NCI-H2171 treated with DMSO at 0.1 percent for 48 hours (cell line): ENCODE measurements at regions not wholly inside any gene's neighbourhood (a gene's known extent, or its start where the extent isn't known, plus 50 kb on each side); places are given as distances from the start of the nearest gene placed in this dataset.

Experiments
- DNase-seq: peaks from one replicate; lab custom pipeline; 2025; lab: John Stamatoyannopoulos, UW

DNA sequence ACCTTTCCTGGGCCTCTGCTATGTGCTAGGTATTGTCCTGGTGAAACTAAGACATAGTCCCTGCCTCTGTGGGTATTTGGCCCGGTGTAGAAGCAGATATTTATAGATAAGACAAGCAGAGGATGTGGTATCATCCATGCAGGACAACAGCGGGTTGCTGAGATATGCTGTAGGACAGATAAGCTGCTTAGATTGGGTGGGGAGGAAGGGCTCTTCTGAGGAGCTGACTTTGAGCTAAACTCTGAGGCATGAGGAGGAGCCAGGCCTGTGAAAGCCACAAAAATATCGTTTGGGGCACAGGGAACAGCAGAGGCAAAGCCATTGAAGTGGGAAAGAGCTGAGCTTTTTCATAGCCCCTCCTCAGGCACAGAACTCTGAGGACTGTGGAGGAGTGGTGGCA is 492.5 kb upstream of the CFAP20DC start:
- no peak for DNase-seq

DNA sequence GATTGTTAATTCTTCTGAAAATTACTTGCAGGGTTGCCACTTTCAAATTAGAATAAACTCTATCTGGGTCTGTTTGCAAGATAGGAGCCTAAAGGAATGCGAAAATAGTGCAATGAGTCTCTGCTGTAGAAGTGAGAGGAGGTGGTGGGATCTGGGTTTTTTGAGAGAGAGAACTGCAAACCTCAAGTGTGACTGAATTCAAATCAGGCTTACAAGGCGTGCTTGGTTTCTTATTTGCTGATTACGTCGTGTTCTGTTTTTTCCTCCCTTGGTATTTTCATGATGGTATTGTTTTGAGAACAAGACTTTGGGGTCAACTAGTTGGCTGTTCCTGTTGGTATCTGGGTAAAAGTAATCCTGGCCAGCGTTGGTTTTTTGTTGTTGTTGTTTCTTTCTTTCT is 490.9 kb upstream of the CFAP20DC start:
- DNase-seq: no peak

DNA sequence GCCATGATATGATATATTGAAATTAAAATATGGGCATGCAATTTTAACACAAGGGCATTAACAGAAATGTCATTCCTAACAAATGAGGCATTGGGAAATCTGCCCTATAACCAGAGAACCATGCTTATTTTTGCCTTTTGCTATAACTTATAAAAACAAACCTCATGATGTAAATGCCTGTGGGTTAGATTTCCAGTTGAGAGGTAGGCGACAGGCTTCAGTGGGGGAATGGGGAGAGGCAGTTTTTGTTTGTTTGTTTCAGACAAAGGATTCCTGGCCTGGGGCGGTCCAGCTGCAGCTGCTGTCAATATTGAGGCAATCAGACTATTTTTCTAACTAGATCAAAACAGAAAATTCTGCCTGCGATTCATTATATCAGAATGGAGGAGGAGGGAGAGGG is 490.4 kb upstream of the CFAP20DC start:
- DNase-seq: no peak

DNA sequence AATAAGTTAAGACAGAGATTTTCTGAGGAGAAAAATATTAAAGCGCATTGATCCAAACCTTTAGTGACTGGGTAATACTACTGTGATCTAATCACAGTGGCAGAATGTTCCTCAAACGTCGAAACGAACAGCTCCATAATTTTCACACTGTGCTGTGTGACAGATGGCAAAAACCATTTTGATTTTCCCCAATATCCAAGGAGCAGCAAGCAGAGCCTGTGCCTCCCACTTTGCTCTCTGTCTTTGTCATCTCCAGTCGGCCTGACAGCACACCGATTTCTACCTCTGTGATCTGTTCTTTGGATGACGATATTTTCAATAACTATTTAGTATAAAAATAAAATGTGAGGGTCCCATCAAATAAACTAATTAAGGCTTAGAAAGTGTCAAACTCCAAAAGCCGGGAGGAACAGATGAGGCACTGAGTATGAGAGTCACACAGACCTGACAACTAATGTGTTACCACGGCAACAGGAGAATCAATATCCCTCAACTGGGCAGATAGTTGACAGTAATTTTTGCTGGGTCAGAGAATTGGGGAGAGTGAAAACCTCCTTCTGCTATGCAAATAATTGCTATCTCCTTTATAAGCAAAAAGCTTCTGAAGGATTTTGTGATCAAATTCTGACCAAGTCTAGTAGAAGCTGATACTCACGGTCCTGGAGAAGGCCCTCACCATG is 489.1 kb upstream of the CFAP20DC start:
- peak; percentile 39 for DNase-seq

DNA sequence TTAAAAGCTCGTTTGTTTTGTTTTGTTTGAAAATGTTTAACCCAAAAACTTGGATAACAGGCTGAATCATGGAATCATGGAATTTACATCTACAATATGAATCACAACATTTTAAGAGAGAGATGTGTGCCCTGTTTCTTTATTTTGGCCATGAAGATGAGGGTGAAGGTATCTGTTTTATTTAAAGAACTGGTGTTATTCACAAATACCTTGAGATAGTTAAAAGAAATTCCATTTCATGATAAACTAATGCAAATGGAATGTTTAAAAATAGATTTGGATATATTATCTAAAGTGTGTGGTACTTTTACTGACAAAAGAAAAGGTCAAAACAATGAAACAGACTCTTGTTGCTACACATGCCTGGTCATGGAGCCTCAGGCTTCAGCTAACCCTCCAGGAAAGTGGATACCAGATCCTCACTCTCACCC is 486.0 kb upstream of the CFAP20DC start:
- no peak for DNase-seq

DNA sequence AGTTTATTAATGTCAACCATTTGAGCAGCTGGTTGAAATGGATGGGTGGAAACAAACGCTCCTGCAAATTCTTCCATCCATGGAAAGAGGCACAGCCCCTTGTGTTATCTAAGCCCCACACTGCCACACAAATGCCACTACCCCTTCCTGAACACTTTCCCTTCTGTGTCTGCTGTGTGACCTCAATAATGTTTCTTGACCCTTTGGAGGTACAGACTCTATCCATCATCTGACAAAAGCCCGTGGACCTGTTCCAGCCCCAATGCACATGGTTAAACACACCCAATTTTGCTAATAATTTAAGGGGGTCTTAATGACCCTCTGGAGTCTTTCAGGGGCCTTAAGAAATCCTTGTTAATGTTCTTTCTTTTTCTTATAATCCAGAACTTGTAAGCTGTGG is 482.2 kb upstream of the CFAP20DC start:
- no peak for DNase-seq

DNA sequence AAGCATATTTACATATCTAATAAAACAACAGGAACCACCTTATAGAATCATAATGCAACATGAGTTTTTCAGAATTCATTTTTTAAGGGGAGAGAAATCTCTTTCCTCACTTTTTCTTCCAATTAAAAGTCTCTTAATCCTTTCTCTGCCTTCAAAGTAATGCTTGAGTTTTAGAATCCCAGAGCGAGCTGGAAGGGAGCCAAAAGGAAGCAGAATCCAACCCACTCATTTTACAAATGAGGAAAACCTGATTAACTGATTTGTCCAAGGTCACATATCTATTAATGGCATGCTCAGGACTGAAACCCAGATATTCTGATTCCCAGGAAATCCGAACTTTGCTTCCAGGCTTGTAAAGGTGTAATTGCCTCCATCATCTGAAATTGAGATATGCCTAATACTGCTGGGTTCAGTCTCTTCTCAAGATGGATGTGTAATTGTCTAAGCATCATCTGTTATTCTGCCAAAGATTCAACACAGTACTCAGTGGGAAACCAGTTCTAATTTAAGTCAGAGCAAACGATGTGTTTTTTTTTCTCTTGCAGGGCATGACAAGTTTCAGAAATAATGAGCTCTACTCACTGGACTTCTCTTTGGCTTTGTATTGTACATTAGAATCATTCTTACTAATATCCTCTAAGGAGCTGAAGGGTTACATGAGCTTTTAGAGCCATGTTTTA is 481.4 kb upstream of the CFAP20DC start:
- no peak for DNase-seq

DNA sequence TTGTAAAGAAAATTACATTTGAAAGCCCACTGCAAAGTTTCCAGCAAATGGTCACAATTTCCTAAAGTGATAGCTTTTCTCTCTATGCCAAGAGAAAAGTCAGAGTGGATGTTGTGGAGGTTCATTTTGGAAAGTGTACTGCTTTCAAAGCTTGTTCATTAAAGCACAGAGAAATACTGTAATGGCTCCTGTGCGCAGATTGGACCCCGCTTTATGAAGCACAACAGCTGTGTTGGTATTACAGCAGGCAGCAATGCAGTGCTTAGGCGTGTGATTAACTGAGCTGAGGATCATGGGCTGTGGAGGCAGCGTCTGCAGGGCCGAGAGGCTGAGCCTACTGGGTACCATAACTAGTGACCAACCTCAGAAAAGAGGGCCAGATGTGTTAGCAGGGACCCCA is 478.4 kb upstream of the CFAP20DC start:
- no peak for DNase-seq

DNA sequence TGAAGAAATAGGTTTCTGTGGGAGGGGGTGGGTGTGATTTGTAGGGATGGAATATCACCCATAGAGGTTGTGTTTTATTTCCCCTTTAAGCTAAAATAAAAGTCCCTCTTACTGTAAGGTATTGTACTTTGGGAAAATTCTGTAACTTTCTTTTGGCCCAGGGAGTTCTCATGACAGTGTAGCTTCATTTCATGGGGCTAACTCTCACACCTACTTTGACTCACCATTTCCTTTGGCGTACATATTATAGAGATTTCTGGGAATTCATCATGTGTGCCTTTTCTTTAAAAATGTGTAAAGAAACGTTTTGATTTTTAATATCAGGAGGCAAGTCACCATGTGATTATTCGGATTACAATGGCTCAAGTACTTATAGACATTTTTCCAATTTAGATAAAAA is 477.7 kb upstream of the CFAP20DC start:
- DNase-seq: no peak

DNA sequence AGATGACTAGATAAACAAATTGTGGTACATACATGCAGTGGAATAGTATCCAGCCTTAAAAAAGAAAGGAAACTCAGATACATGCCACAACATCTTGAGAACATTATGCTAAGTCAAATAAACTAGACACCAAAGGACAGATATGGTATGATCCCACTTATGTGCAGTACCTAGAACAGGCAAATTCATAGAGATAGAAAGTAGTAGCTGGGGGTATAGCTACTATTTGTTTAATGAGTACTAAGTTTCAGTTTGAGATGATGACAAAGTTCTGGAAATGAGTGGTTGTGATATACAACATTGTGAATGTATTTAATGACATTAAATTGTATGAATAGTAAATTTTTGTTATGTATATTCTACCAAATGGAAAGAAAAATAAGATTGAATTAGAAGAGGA is 477.2 kb upstream of the CFAP20DC start:
- no peak for DNase-seq

DNA sequence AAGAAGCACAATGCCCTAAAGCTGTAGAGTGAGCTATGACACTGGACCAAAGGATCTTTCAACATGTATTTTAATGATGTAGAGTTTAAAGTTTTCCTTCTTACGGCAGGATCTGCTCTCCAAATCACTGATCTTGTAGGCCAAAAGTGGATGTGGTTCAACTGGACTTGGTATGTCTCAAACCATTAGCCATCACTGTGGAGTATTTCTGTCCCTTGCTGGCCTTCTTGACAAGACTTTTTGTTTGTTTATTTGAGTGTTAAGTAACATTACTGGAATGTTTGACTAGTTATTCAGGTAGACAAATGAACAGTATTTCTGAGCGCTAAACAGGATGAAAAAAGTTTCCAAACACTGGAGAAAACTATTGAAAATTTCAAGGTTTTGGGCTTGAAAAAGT is 472.7 kb upstream of the CFAP20DC start:
- no peak for DNase-seq

DNA sequence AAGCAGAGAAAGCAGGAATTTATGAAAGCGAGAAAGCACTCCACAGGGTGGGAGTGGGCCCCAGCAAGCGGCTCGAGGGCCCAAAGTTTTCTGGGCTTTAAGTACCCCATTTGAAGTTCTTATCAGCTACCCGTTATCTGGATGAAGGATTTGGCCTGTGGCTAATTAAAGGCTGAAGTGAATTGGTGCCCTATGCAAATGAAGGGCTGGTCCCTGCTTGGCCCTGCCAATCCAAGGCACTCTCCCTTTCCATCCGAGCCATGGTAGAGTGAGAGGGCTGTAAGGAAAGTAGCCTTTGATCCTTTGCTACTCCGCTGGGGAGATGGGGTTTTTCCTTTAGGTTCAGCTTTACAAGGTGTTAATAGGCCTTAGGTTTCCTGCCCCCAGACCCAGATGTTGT is 469.3 kb upstream of the CFAP20DC start:
- no peak for DNase-seq

DNA sequence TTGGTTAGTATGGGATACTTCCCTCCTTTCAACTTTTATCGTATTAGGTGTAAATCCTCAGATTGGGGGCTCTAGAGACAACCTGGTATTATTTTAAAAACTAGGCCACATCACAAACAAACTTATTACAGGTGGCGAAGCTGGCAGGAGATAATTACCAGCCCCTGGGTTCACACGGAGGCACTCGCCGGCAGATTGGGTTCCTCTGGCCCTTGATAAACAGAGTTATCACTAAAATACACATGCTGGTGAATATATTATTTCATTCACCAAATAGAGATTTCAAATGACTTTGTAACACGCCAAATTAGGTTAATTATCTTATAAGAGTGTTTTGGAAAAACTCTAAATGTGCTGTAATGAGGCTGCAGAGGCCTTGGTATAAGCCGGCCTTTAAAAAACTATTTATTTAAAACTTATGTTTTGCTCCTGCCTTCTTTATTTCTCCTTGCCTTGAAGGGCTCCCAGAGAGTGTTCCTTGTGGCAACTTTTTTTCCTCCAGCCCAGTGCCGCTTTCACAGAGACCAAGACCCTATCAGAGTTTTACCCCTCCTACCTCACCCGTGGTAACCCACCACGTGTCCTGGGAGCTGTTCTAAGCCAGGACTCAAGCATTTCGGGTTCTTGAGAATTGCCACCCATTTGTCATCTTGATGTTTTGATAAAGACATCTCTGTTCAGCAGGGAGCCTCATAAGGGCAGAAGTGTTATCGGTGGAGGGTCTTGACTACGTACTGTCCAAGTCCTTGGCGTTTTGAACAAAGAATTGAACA is 468.6 kb upstream of the CFAP20DC start:
- no peak for DNase-seq

DNA sequence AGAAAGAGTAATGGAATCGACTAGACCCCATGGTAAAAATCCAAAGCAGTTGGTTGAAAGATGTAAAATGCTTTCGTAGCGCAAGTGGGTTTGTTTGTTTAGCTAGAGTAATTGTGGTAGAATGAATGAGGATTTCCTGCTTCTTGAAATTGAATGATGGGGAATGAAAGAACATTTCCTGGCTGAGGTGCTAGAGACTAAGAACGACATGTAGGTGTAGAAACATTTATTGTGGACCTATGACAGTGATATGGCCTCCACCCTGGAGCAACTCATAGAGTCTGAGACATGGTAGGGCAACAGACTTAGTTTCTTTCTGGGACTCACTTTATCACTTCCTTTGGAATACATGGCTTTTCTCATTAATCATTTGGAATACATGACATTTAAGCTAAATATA is 467.6 kb upstream of the CFAP20DC start:
- DNase-seq: no peak

DNA sequence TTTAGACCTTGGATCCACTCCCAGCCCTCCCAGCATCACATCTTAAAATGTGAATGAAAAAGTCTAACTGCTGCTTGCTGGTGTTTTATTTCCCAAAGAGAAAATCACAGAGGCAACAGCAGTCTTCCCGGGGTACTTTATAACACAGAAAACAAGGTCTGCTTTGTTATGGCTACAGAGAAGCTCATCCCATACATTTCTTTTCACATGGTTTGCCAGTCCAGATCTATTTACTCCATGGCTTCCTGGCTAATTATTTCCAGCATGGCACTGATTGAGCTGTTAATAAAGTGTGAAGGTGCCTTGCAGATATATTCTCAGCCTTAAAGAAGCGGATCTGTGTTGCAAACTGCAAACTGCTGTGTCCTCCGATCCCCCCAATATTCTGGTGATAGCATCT is 466.1 kb upstream of the CFAP20DC start:
- no peak for DNase-seq

DNA sequence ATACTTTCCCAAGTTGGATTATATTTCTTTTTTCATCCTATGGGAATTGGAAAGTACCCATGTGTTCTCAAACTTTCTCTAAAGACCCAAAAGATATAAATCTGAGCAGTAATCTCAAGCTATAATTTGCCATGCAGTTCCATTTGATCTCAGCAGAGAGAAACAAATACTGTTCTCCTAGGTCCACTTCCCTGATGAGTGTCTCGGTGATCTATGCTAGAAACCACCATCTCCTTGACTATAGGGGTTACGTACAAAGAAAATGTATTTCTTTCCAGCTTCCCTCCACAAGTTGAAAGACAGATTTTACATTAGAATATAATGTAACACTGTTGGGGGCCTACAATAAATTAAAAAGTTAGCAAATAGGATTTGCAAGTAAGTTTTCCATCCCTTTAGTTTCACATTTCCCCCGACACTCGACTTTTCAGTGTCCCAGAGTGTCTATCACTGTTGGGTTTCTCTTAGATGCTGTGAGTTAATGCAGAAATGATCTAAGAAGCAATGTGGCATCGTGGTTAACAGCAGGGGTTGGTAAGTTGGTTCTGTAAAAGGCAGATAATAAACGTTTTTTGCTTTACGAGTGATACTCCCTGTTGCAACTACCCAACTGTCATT is 465.1 kb upstream of the CFAP20DC start:
- DNase-seq: no peak

DNA sequence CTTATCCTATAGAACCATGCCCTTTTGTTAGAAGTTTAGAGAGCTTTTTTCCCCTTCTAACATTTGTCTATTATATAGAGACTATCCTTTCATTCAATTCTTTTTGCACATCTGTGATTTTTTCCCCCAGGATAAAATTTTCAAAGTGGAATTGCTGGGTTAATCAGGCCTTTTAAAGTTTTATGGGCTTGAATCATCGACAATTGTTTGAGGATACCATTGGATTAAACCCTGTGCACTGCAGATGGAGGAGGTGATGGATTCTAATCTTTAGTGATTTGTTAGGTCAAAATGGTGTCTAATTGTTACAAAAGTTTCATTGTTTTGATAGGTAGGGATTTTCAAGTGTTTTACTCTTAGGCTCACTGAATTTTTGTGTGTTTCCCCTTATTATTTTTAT is 463.7 kb upstream of the CFAP20DC start:
- no peak for DNase-seq

DNA sequence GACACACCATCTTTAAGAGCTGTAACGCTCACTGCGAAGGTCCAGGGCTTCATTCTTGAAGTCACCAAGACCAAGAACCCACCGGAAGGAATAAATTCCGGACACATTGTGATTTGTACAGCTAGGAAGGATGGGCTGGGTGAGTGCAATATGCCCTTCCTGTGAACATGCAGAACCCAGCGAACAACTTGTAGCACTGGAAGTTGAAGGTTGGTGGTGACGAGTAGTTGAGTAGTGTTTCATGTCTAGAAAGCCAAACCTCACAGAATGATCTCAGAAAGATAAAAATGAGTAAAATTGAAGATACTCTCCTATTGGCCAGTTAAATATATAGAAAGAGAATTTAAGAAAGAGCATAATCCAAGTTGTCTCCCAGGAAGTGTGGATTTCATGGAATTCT is 462.2 kb upstream of the CFAP20DC start:
- no peak for DNase-seq

DNA sequence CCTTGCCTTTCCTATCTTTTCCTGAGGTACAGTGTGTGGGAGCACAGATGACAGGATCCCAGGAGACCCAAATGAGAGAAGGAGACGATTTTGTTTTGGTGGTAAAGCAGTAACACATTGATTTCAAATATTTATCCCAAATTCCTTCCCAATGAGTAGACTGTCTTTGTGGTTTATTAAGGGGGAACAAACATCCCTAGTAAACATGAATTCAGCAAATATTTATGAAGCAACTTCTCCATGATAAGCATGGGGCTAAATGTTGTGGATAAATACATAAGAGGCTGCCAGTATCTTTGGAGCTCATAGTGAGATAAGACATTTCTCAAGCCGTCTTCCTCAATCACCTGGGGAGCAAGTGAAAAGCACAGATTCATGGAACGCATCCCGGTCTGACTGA is 460.8 kb upstream of the CFAP20DC start:
- DNase-seq: no peak

DNA sequence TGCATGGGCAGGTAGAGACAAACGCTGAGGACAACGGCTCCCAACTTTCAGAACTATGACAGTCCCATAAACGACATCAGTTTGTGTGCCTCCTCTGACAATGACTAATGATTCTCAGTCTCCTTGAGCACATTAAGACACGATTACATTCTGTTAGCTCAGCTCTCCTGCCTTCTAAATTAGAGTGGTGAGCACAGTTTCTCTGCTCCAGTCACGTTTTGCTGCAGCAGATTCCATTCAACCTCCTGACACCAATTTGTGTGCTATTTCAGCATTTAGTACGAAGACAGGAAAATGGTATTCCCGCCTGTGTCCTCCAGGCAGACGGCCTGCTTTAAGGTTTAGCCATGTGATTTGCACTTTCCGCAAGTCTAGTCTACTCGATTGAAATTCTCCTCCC is 458.4 kb upstream of the CFAP20DC start:
- no peak for DNase-seq

DNA sequence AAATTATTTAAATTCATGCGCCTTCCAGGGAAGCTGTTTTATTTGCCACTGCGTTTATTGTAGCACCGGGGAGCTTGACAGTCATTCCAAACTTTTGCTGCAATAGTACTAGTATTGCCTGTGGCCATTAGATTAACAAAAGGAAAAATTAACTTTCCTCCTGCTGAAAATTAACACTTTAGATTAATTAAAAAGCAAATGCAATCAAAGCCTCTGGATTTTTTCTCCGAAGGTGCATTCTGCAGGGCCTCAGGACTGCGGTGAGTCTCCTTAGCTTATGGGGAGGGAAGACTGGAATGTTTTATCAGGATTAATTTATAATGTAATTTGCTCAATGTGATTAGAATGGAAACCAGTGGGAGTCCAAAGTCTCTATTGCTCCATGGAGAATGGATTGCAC is 456.4 kb upstream of the CFAP20DC start:
- no peak for DNase-seq

DNA sequence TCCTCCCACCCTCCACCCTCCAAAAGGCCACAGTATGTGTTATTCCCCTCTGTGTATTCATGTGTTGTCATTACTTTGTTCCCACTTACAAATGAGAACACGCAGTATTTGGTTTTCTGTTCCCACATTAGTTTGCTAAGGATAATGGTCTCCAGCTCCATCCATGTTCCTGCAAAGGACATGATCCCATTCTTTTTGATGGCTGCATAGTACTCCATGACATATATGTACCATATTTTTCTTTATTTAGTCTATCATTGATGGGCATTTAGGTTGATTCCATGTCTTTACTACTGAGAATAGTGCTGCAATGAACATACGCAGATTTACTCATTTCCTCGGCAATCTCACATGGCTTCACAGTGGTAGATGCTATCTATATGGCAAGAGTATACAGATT is 453.6 kb upstream of the CFAP20DC start:
- DNase-seq: no peak

DNA sequence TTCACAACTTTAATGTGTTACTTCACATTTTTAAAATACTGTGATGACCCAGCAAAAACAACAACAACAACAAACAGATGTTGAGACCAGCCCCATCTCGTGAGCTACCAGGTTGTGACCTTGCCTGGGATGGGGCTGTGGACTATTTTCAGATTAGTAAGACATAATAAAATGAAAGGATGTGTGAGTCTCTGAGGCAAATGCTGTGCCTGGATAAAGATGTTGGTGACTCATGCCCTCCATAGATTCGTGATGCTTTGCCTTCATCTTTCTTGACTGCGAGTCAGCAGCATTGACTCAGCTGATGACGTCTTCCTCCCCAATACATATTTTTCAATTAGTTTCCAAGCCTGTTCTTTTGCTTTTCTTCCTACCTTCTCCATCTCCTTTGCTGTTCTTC is 453.0 kb upstream of the CFAP20DC start:
- no peak for DNase-seq
